PC-3 (cell line): ENCODE measurements at regions not wholly inside any gene's neighbourhood (a gene's known extent, or its start where the extent isn't known, plus 50 kb on each side); places are given as distances from the start of the nearest gene placed in this dataset.

Experiments used
- ATAC-seq: fragments of 200-7000 bp; cut with Tn5 transposase; 2 replicates; pipeline ENCODE4 v1.9.1; 2020; ENCODE audit warnings: mild to moderate bottlenecking, moderate library complexity
- BruUV-seq: library from RNA; stranded (reverse); fragments of 400-500 nt; replicated peaks from 2 replicates; lab custom pipeline; 2021; lab: Mats Ljungman, UMichigan
- CTCF ChIA-PET: fragments of 300-600 bp; sonication (Branson Sonifier 250); formaldehyde crosslinking; loops from one replicate; lab custom pipeline; 2022; ENCODE audit warnings: antibody characterized with exemption; lab: Charles Lee
- POLR2A ChIA-PET: fragments of 300-600 bp; sonication (Branson Sonifier 250); formaldehyde crosslinking; loops from one replicate; lab custom pipeline; 2022; ENCODE audit warnings: antibody characterized with exemption; ENCODE audit not compliant: unreplicated experiment; lab: Charles Lee
- DNase-seq: peaks from one replicate; pipeline ENCODE4 v3.0.0-alpha.2; 2015
- H2AFZ ChIP-seq: fragments of 300-600 bp; sonication (generic); 2 replicates; pipeline ENCODE4 v1.6.0; 2016; ENCODE audit warnings: antibody characterized with exemption, low read length
- H3F3A ChIP-seq: fragments of 300-600 bp; sonication (generic); one replicate; pipeline ENCODE4 v1.6.0; 2017; ENCODE audit warnings: antibody characterized with exemption, low read length, control low read depth, mild to moderate bottlenecking; ENCODE audit not compliant: unreplicated experiment
- H3K27ac ChIP-seq: fragments of 300-600 bp; sonication (generic); 2 replicates; pipeline ENCODE4 v1.5.1; 2016; ENCODE audit warnings: mild to moderate bottlenecking, low read length
- H3K27me3 ChIP-seq: fragments of 300-600 bp; sonication (generic); 2 replicates; pipeline ENCODE4 v1.6.1; 2016; ENCODE audit warnings: low read length, mixed read lengths
- H3K36me3 ChIP-seq: fragments of 300-600 bp; sonication (generic); 2 replicates; pipeline ENCODE4 v1.6.1; 2016; ENCODE audit warnings: low read depth, mixed run types, low read length, mixed read lengths
- H3K4me1 ChIP-seq: fragments of 300-600 bp; sonication (generic); 2 replicates; pipeline ENCODE4 v1.5.1; 2016; ENCODE audit warnings: low read length; ENCODE audit not compliant: insufficient read depth
- H3K4me2 ChIP-seq: fragments of 300-600 bp; sonication (generic); 2 replicates; pipeline ENCODE4 v1.6.0; 2016; ENCODE audit warnings: low read length
- H3K4me3 ChIP-seq: fragments of 300-600 bp; sonication (generic); 2 replicates; pipeline ENCODE4 v1.5.1; 2016; ENCODE audit warnings: mild to moderate bottlenecking, low read length, mixed read lengths
- H3K79me2 ChIP-seq: fragments of 300-600 bp; sonication (generic); 2 replicates; pipeline ENCODE4 v1.6.1; 2017; ENCODE audit warnings: low read length, mixed read lengths
- H3K9ac ChIP-seq: fragments of 300-600 bp; sonication (generic); 2 replicates; pipeline ENCODE4 v1.6.0; 2016; ENCODE audit warnings: mild to moderate bottlenecking, low read length
- H3K9me2 ChIP-seq: fragments of 300-600 bp; sonication (generic); replicated peaks from 2 replicates; pipeline ENCODE4 v1.6.1; 2016; ENCODE audit warnings: mixed run types, low read length, mixed read lengths
- H3K9me3 ChIP-seq: fragments of 300-600 bp; sonication (generic); 2 replicates; pipeline ENCODE4 v1.6.1; 2016; ENCODE audit warnings: low read length, mixed read lengths
- H4K20me1 ChIP-seq: fragments of 300-600 bp; sonication (generic); 2 replicates; pipeline ENCODE4 v1.6.1; 2016; ENCODE audit warnings: low read length, mixed read lengths
- EZH2 ChIP-seq: fragments of 300-600 bp; sonication (generic); IDR thresholded peaks from one replicate; pipeline ENCODE4 v1.6.1; 2017; ENCODE audit warnings: antibody characterized with exemption, mild to moderate bottlenecking, low read length; ENCODE audit not compliant: unreplicated experiment
- EZH2phosphoT487 ChIP-seq: fragments of 300-600 bp; sonication (generic); IDR thresholded peaks from 2 replicates; pipeline ENCODE4 v1.6.1; 2018; ENCODE audit warnings: mild to moderate bottlenecking, antibody characterized with exemption, low read length, borderline replicate concordance
- intact Hi-C: fragments of 100-400 bp; cut with micrococcal nuclease; formaldehyde crosslinking; loops from 2 replicates; pipeline ENCODE4 v1.9.0; 2023
- TF ChIP-seq, protein P1 (sequence below): fragments of 300-600 bp; sonication (generic); conservative IDR thresholded peaks from 2 replicates; pipeline ENCODE4 v1.5.1; 2017; ENCODE audit warnings: antibody characterized with exemption, low read depth, mild to moderate bottlenecking, low read length

DNA sequence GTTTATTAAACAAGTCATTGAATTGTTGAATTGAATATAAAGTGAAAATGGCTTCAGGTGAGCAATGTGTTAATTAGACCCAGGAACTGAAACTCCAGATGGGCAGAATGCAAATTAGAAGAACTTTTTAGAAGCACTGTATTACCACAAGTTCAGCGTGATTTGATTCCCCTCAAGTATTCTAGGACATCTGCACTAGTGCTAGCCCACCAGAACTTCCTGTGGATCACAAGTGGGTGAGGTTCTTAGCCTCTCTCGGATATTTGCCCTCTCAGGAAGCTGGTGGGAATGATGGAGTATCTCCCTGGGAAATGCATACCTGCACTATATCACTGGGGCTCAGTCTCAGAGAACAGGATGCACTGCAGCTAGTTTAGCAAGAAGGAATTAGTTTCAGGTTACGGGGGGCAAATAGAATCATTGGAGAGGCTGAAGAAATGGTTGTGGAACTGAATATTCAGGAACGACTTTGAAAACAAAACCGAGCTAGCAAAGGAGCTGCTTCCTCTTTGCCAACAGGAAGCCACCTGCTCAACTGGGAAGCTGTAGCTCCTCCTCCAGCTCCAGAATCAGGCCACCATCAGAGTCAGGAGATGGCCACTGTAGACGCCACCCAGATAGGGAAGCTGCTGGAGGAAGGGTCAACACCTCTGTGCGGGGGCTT is 74.3 kb downstream of the DHCR7 start:
- intact Hi-C loops: loop anchor here (2.0 kb wide), 1 partner anchor 287 kb away; no protein-coding TSS in a partner anchor
- Histone ChIP-seq H3K9me3 (no peaks in the 10 kb centered on the region), H3K27me3 (peaks cover 19% of the 10 kb centered on the region; the same call in 1 of the 2 replicates), H3F3A (no peaks in the 10 kb centered on the region), H3K79me2 (no peaks in the 10 kb centered on the region), H3K9ac (no peak overlapping the region), H3K4me1 (no peaks in the 10 kb centered on the region), H3K4me3 (no peak overlapping the region), H3K4me2 (no peak overlapping the region), H3K9me2 (no peaks in the 10 kb centered on the region), H2AFZ (0 out of 2 replicates have a peak overlapping the region, but pooled peaks have one; percentile 33), H4K20me1 (no peaks in the 10 kb centered on the region), H3K27ac (no peak overlapping the region), H3K36me3 (no peaks in the 10 kb centered on the region)
- DNase-seq: no peak
- BruUV-seq: no TSS peak
- ChIA-PET CTCF (interaction anchor here (0.8 kb wide), 1 partner anchor 189 kb away, joined by 3 read pairs; no protein-coding TSS in a partner anchor), POLR2A (interaction anchor here (0.5 to 0.7 kb wide), 2 partner anchors 34 to 121 kb away, joined by 3 to 5 read pairs; no protein-coding TSS in a partner anchor)
- TF ChIP-seq, protein P1, sequence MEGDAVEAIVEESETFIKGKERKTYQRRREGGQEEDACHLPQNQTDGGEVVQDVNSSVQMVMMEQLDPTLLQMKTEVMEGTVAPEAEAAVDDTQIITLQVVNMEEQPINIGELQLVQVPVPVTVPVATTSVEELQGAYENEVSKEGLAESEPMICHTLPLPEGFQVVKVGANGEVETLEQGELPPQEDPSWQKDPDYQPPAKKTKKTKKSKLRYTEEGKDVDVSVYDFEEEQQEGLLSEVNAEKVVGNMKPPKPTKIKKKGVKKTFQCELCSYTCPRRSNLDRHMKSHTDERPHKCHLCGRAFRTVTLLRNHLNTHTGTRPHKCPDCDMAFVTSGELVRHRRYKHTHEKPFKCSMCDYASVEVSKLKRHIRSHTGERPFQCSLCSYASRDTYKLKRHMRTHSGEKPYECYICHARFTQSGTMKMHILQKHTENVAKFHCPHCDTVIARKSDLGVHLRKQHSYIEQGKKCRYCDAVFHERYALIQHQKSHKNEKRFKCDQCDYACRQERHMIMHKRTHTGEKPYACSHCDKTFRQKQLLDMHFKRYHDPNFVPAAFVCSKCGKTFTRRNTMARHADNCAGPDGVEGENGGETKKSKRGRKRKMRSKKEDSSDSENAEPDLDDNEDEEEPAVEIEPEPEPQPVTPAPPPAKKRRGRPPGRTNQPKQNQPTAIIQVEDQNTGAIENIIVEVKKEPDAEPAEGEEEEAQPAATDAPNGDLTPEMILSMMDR: no peak
- TF ChIP-seq EZH2phosphoT487: no peak
- no peak for TF ChIP-seq EZH2
- ATAC-seq: no peak

DNA sequence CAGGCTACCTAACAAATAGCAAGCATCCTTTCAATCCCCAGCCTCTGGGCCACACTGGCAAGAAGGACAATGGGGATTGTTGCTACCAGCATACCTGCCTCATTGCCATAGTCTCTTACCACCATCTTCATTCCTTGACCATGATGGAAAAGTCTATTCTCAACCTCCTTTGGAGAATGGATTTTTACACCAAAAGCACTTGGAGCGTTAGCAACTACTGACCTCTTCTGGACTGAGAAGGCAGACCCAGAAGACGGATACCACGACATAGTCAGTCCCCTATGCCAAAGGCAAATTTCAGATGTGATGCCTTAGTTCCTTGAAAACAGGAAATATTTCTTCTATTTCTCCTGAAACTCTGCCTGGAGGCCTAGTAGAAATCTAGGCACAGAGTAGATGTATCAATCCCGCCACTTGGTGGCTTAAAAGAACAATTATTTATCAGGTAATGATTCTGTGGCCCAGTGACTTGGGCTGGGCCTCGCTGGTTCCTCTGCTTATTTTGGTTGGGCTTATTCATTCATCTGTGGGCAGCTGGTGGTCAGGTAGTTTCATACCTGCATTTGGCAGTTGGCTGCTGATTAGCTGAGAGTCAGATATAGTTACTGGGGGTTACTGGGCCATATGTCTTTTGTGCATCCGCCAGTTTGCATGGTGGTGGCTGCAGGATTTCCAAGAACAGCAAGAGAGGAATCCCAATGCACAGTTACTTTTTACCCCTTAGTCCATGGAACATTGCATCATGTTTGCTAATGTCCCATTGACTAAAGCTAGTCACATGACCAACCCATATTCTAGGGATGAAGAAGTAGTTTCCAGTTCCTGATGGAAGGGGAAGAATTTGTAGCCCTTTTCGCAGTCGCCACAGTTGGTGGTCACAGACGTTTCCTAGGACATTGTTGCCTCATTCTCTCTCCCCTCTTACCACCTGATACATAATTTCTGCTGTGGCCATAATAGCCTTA is 75.2 kb downstream of the DHCR7 start:
- Histone ChIP-seq H3K9me2 (no peaks in the 10 kb centered on the region), H3K9me3 (no peaks in the 10 kb centered on the region), H2AFZ (no peak overlapping the region), H3F3A (no peaks in the 10 kb centered on the region), H3K4me3 (no peak overlapping the region), H3K9ac (no peak overlapping the region), H4K20me1 (no peaks in the 10 kb centered on the region), H3K27me3 (peaks cover 19% of the 10 kb centered on the region; the same call in 1 of the 2 replicates), H3K27ac (no peak overlapping the region), H3K36me3 (no peaks in the 10 kb centered on the region), H3K4me2 (no peak overlapping the region), H3K4me1 (no peaks in the 10 kb centered on the region), H3K79me2 (no peaks in the 10 kb centered on the region)
- TF ChIP-seq EZH2phosphoT487: no peak
- TF ChIP-seq, protein P1: peak; percentile 67
- TF ChIP-seq EZH2: no peak
- DNase-seq: peak; percentile 61
- intact Hi-C loops: loop anchor here (2.0 kb wide), 1 partner anchor 286 kb away; no protein-coding TSS in a partner anchor
- CTCF ChIA-PET: interaction anchor here (0.8 to 1.5 kb wide), 2 partner anchors 190 to 252 kb away, joined by 3 to 4 read pairs; no protein-coding TSS in a partner anchor
- ATAC-seq: peak; percentile 66
- no TSS peak for BruUV-seq
- POLR2A ChIA-PET: no interaction called here
